Smooth muscle cell (in vitro differentiated cells): ENCODE measurements at regions not wholly inside any gene's neighbourhood (a gene's known extent, or its start where the extent isn't known, plus 50 kb on each side); places are given as distances from the start of the nearest gene placed in this dataset.

Experiments
- DNase-seq: peaks from one replicate; lab custom pipeline; 2025; ENCODE audit not compliant: unreplicated experiment; lab: John Stamatoyannopoulos, UW
- H2AFZ ChIP-seq: fragments of 200-600 bp; sonication (generic); 2 replicates; pipeline ENCODE4 v1.6.0; 2016; ENCODE audit warnings: antibody characterized with exemption, low read depth, mild to moderate bottlenecking
- H3F3A ChIP-seq: fragments of 200-600 bp; sonication (generic); 2 replicates; pipeline ENCODE4 v1.6.0; 2017; ENCODE audit warnings: antibody characterized with exemption, low read depth
- H3K27ac ChIP-seq: fragments of 200-600 bp; sonication (generic); 2 replicates; pipeline ENCODE4 v1.5.1; 2016; ENCODE audit warnings: low read depth, mild to moderate bottlenecking
- H3K27me3 ChIP-seq: fragments of 200-600 bp; sonication (generic); 2 replicates; pipeline ENCODE4 v1.6.1; 2016; ENCODE audit warnings: low read depth, mild to moderate bottlenecking
- H3K36me3 ChIP-seq: fragments of 200-600 bp; sonication (generic); 2 replicates; pipeline ENCODE4 v1.5.1; 2016; ENCODE audit warnings: low read depth
- H3K4me1 ChIP-seq: fragments of 200-600 bp; sonication (generic); 2 replicates; pipeline ENCODE4 v1.5.1; 2016; ENCODE audit warnings: low read depth
- H3K4me2 ChIP-seq: fragments of 200-600 bp; sonication (generic); 2 replicates; pipeline ENCODE4 v1.6.0; 2016; ENCODE audit warnings: mild to moderate bottlenecking
- H3K4me3 ChIP-seq: fragments of 200-600 bp; sonication (generic); 2 replicates; pipeline ENCODE4 v1.5.1; 2016; ENCODE audit warnings: mild to moderate bottlenecking
- H3K79me2 ChIP-seq: fragments of 200-600 bp; sonication (generic); 2 replicates; pipeline ENCODE4 v1.6.0; 2016; ENCODE audit warnings: low read depth, mild to moderate bottlenecking
- H3K9ac ChIP-seq: fragments of 200-600 bp; sonication (generic); 2 replicates; pipeline ENCODE4 v1.6.0; 2016; ENCODE audit warnings: low read depth
- H3K9me3 ChIP-seq: fragments of 200-600 bp; sonication (generic); replicated peaks from 2 replicates; pipeline ENCODE4 v1.5.1; 2016; ENCODE audit warnings: low read depth
- H4K20me1 ChIP-seq: fragments of 200-600 bp; sonication (generic); 2 replicates; pipeline ENCODE4 v1.6.0; 2016; ENCODE audit warnings: low read depth
- WGBS: methylation state at CpG from one replicate; pipeline ENCODE4 v1.1.7; 2016; ENCODE audit warnings: low lambda C conversion rate; 5-methylcytosine and 5-hydroxymethylcytosine counted together
- TF ChIP-seq, protein P1 (sequence below): fragments of 200-600 bp; sonication (generic); IDR thresholded peaks from 2 replicates; pipeline ENCODE4 v1.5.1; 2017; ENCODE audit warnings: borderline replicate concordance, mild to moderate bottlenecking, antibody characterized with exemption; ENCODE audit not compliant: insufficient read depth, poor library complexity, severe bottlenecking

DNA sequence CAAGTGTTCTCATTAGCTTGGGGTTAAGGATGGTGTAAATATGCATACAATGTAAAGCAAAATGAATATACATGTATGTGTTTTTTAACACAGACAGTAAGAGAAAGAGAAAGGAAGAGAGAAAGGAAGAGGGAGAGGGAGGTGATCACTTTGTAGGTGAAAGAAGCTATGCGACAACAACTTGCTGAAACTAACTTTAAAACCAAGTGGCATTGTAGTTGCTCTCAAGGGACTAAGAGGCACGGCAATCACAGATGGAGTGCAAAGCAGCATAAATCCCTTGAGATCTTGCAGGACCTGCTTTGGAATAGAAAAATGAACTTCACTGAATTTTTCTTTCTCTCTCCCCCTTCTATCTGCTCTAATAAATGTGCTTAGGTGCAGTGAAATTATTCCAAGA is 1665.0 kb upstream of the TENM3 start:
- H4K20me1 ChIP-seq = no peaks in the 10 kb centered on the region
- H3K9ac ChIP-seq = no peak overlapping the region
- H3K9me3 ChIP-seq = no peaks in the 10 kb centered on the region
- H3K79me2 ChIP-seq = no peaks in the 10 kb centered on the region
- WGBS = 55% methylated on average over 2 of the region's 2 CpGs
- no peak overlapping the region for H3K4me2 ChIP-seq
- DNase-seq = no peak
- H3F3A ChIP-seq = no peaks in the 10 kb centered on the region
- no peak overlapping the region for H3K27ac ChIP-seq
- H3K4me3 ChIP-seq = no peak overlapping the region
- H3K36me3 ChIP-seq = no peaks in the 10 kb centered on the region
- TF ChIP-seq, protein P1, sequence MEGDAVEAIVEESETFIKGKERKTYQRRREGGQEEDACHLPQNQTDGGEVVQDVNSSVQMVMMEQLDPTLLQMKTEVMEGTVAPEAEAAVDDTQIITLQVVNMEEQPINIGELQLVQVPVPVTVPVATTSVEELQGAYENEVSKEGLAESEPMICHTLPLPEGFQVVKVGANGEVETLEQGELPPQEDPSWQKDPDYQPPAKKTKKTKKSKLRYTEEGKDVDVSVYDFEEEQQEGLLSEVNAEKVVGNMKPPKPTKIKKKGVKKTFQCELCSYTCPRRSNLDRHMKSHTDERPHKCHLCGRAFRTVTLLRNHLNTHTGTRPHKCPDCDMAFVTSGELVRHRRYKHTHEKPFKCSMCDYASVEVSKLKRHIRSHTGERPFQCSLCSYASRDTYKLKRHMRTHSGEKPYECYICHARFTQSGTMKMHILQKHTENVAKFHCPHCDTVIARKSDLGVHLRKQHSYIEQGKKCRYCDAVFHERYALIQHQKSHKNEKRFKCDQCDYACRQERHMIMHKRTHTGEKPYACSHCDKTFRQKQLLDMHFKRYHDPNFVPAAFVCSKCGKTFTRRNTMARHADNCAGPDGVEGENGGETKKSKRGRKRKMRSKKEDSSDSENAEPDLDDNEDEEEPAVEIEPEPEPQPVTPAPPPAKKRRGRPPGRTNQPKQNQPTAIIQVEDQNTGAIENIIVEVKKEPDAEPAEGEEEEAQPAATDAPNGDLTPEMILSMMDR = no peak
- no peak overlapping the region for H2AFZ ChIP-seq
- H3K4me1 ChIP-seq = no peaks in the 10 kb centered on the region
- peaks cover 8% of the 10 kb centered on the region for H3K27me3 ChIP-seq

DNA sequence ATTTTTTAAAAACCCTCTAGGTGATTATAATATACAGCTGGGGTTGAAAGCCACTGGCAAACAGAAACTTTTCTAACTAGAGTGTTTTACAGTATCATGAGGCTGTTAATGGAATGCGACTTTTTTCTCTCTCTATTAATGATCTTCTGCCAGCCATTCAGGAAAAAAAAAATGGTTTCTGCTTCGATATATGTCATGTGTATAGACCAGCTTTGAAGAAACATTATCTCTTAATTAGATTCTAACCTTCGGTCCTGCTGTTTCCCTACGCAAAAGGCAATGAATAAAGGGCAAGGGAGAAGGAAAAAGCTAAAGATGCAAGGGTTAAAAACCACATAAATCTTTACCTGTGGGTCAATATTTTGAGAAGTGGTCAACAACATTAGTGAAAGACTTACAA is 1662.1 kb upstream of the TENM3 start:
- Histone ChIP-seq H2AFZ (no peak overlapping the region), H3K27me3 (peaks cover 23% of the 10 kb centered on the region), H3K4me1 (no peaks in the 10 kb centered on the region), H3K9ac (no peak overlapping the region), H3K9me3 (no peaks in the 10 kb centered on the region), H3K4me2 (no peak overlapping the region), H4K20me1 (no peaks in the 10 kb centered on the region), H3K4me3 (no peak overlapping the region), H3F3A (no peaks in the 10 kb centered on the region), H3K27ac (no peak overlapping the region), H3K36me3 (no peaks in the 10 kb centered on the region), H3K79me2 (no peaks in the 10 kb centered on the region)
- TF ChIP-seq, protein P1 = no peak
- no peak for DNase-seq
- WGBS = 88% methylated on average over 4 of the region's 4 CpGs

DNA sequence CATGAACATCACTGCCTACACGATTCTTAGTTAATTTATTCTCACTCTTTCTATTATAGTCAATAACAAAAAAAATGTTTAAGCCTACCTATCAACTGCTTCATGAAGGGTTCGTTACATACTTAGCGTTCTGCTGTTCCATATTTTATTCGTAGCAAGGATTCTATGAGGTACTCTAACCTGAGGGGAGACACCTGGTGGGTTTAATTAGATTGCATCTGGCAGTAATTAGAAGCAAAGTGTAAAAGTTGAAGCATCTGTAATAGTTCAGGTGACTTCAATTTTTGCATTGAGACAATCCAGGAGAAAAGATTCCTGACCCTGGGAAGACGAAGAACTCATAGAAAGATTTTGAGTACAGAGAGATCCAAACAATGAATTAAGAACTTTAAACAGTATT is 1655.8 kb upstream of the TENM3 start:
- Histone ChIP-seq H3K27ac (no peak overlapping the region), H3K9me3 (no peaks in the 10 kb centered on the region), H3F3A (no peaks in the 10 kb centered on the region), H3K79me2 (no peaks in the 10 kb centered on the region), H3K4me2 (no peak overlapping the region), H3K9ac (no peak overlapping the region), H3K36me3 (no peaks in the 10 kb centered on the region), H2AFZ (no peak overlapping the region), H3K4me3 (no peak overlapping the region), H4K20me1 (no peaks in the 10 kb centered on the region), H3K4me1 (no peaks in the 10 kb centered on the region), H3K27me3 (peaks cover 20% of the 10 kb centered on the region)
- TF ChIP-seq, protein P1 = no peak
- 73% methylated on average over 5 of the region's 5 CpGs for WGBS
- no peak for DNase-seq

DNA sequence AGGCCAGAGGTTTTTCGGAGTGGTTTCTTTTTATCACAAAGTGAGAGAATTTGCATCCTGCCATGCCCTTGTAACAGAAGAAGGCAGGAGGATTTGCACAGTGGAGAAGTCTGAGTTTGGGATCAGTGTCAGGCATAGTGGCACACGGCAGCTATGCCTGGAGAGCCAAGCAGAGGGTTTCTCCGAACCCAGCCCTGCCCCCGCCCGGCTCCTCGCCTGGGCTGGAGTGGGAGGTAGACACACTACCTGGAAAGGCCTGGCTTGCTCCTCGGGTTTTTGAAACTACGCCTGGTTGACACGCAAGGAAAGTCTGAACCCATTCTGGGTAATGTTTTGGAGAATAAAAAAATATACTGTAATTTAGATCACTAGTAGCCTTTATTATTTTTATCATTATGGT is 1653.6 kb upstream of the TENM3 start:
- H3K4me2 ChIP-seq = no peak overlapping the region
- 90% methylated on average over 9 of the region's 9 CpGs for WGBS

More for the DNA sequence above, 1653.6 kb upstream of the TENM3 start:
- H3K4me1 ChIP-seq = no peaks in the 10 kb centered on the region
- H3K9me3 ChIP-seq = no peaks in the 10 kb centered on the region
- H4K20me1 ChIP-seq = no peaks in the 10 kb centered on the region
- no peak overlapping the region for H3K9ac ChIP-seq
- DNase-seq = no peak
- TF ChIP-seq, protein P1 = no peak
- no peaks in the 10 kb centered on the region for H3F3A ChIP-seq
- H3K79me2 ChIP-seq = no peaks in the 10 kb centered on the region
- no peaks in the 10 kb centered on the region for H3K36me3 ChIP-seq
- H2AFZ ChIP-seq = no peak overlapping the region
- no peak overlapping the region for H3K4me3 ChIP-seq
- H3K27me3 ChIP-seq = peaks cover 5% of the 10 kb centered on the region
- no peak overlapping the region for H3K27ac ChIP-seq
